CD4-positive, alpha-beta memory T cell (primary cell): ENCODE measurements at regions not wholly inside any gene's neighbourhood (a gene's known extent, or its start where the extent isn't known, plus 50 kb on each side); places are given as distances from the start of the nearest gene placed in this dataset.

ENCODE experiments used
- CTCF ChIA-PET: fragments of 350-600 bp; sonication (Branson Sonifier 250); formaldehyde crosslinking; loops from one replicate; lab custom pipeline; 2021; ENCODE audit warnings: inconsistent platforms; ENCODE audit not compliant: partially characterized antibody; lab: Charles Lee
- POLR2A ChIA-PET: fragments of 350-600 bp; sonication (Branson Sonifier 250); formaldehyde crosslinking; loops from one replicate; lab custom pipeline; 2021; ENCODE audit not compliant: partially characterized antibody; lab: Charles Lee
- DNase-seq, 5 donors: peaks; one replicate each; pipeline versions ENCODE4 v3.0.0 to v3.0.0-alpha.2; 2020 to 2022; ENCODE audit warnings: mixed read lengths in 1 of 5
- H3K27ac ChIP-seq: one replicate; pipeline ENCODE4 v1.7.0; 2013; ENCODE audit warnings: low read depth, low read length
- H3K27me3 ChIP-seq: 2 replicates; pipeline ENCODE4 v1.7.0; 2013; ENCODE audit warnings: mild to moderate bottlenecking, low read length, moderate library complexity; ENCODE audit not compliant: insufficient read depth
- H3K36me3 ChIP-seq: 2 replicates; pipeline ENCODE4 v1.7.0; 2013; ENCODE audit warnings: mild to moderate bottlenecking, low read length, moderate library complexity; ENCODE audit not compliant: insufficient read depth
- H3K4me1 ChIP-seq: 2 replicates; pipeline ENCODE4 v1.7.0; 2013; ENCODE audit warnings: mild to moderate bottlenecking, low read length, moderate library complexity; ENCODE audit not compliant: insufficient read depth
- H3K4me3 ChIP-seq, 2 donors: one replicate each; pipeline ENCODE4 v1.7.0; 2013; ENCODE audit warnings: low read length in 2 of 2, mild to moderate bottlenecking in 1 of 2
- H3K9me3 ChIP-seq, 2 donors: one replicate each; pipeline ENCODE4 v1.7.0; 2013; ENCODE audit warnings: low read length in 2 of 2, control low read depth in 1 of 2; ENCODE audit not compliant: control insufficient read depth in 1 of 2
- H3K27ac Mint-ChIP-seq, 7 donors: one replicate each; pipeline ENCODE4 v1.8.0; 2020 to 2021; ENCODE audit warnings: mixed read lengths in 7 of 7, mild to moderate bottlenecking in 6 of 7, inconsistent platforms in 3 of 7, moderate library complexity in 3 of 7
- H3K27me3 Mint-ChIP-seq, 2 donors: one replicate each; pipeline ENCODE4 v1.8.0; 2020 to 2021; ENCODE audit warnings: mixed read lengths in 2 of 2
- H3K36me3 Mint-ChIP-seq, 2 donors: one replicate each; pipeline ENCODE4 v1.8.0; 2020 to 2021; ENCODE audit warnings: mixed read lengths in 2 of 2, inconsistent platforms in 1 of 2, mild to moderate bottlenecking in 1 of 2
- H3K4me1 Mint-ChIP-seq, 4 donors: one replicate each; pipeline ENCODE4 v1.8.0; 2020 to 2021; ENCODE audit warnings: mixed read lengths in 4 of 4, mild to moderate bottlenecking in 1 of 4
- H3K4me3 Mint-ChIP-seq, 8 donors: one replicate each; pipeline ENCODE4 v1.8.0; 2020 to 2021; ENCODE audit warnings: mixed read lengths in 8 of 8, mild to moderate bottlenecking in 7 of 8, moderate library complexity in 6 of 8, inconsistent platforms in 3 of 8
- H3K9me3 Mint-ChIP-seq, 8 donors: one replicate each; pipeline ENCODE4 v1.8.0; 2020 to 2021; ENCODE audit warnings: mixed read lengths in 8 of 8, mild to moderate bottlenecking in 5 of 8, inconsistent platforms in 3 of 8, moderate library complexity in 1 of 8
- intact Hi-C: fragments of 100-400 bp; cut with micrococcal nuclease; formaldehyde crosslinking; loops from one replicate; pipeline ENCODE4 v1.15.1; 2023

GRCh38 chr7:142334236-142334635 is 76.4 kb upstream of the PRSS58 start:
- POLR2A ChIA-PET: interaction anchor here (1.2 to 1.9 kb wide), 2 partner anchors 18 to 464 kb away, joined by 4 to 11 read pairs; no protein-coding TSS in a partner anchor
- Mint-ChIP-seq H3K27ac (no peak overlapping the region), H3K4me3 (peak overlapping the region in 5 of 8 donors; percentile 37 to 69 (median 63)), H3K36me3 (no peaks in the 10 kb centered on the region), H3K4me1 (peaks cover 0 to 11% (median 6%) of the 10 kb centered on the region in 4 donors), H3K9me3 (no peaks in the 10 kb centered on the region), H3K27me3 (peaks cover 5 to 15% of the 10 kb centered on the region in 2 donors)
- CTCF ChIA-PET: interaction anchor here (0.6 kb wide), 1 partner anchor 11 kb away, joined by 3 read pairs; no protein-coding TSS in a partner anchor
- Histone ChIP-seq H3K27ac (no peak overlapping the region), H3K4me1 (no peaks in the 10 kb centered on the region), H3K4me3 (no peak overlapping the region), H3K36me3 (no peaks in the 10 kb centered on the region), H3K27me3 (no peaks in the 10 kb centered on the region), H3K9me3 (no peaks in the 10 kb centered on the region)
- DNase-seq: no peak
- intact Hi-C loops: no loop called here

GRCh38 chr7:142332421-142332820 is 74.6 kb upstream of the PRSS58 start:
- H3K4me1 Mint-ChIP-seq: peaks cover 0 to 4% (median 2%) of the 10 kb centered on the region in 4 donors
- Histone ChIP-seq H3K27ac (no peak overlapping the region), H3K36me3 (no peaks in the 10 kb centered on the region), H3K9me3 (no peaks in the 10 kb centered on the region), H3K4me1 (no peaks in the 10 kb centered on the region), H3K4me3 (no peak overlapping the region), H3K27me3 (no peaks in the 10 kb centered on the region)
- POLR2A ChIA-PET: interaction anchor here (1.0 to 1.9 kb wide), 3 partner anchors 466 to 479 kb away, joined by 3 to 11 read pairs (median 5); no protein-coding TSS in a partner anchor
- H3K36me3 Mint-ChIP-seq: no peaks in the 10 kb centered on the region
- H3K27me3 Mint-ChIP-seq: peaks cover 2 to 12% of the 10 kb centered on the region in 2 donors
- no peak overlapping the region for H3K27ac Mint-ChIP-seq
- no peaks in the 10 kb centered on the region for H3K9me3 Mint-ChIP-seq
- intact Hi-C loops: no loop called here
- CTCF ChIA-PET: interaction anchor here (1.0 to 1.2 kb wide), 2 partner anchors 9 to 25 kb away, joined by 3 to 4 read pairs; no protein-coding TSS in a partner anchor
- DNase-seq: no peak
- H3K4me3 Mint-ChIP-seq: peak overlapping the region in 4 of 8 donors; percentile 21 to 40 (median 28)

GRCh38 chr7:142331941-142332340 is 74.1 kb upstream of the PRSS58 start:
- H3K27ac Mint-ChIP-seq: no peak overlapping the region
- intact Hi-C loops: no loop called here
- CTCF ChIA-PET: interaction anchor here (1.2 kb wide), 1 partner anchor 9 kb away, joined by 4 read pairs; no protein-coding TSS in a partner anchor
- H3K27ac ChIP-seq: no peak overlapping the region
- H3K9me3 Mint-ChIP-seq: no peaks in the 10 kb centered on the region
- H3K4me3 Mint-ChIP-seq: peak overlapping the region in 3 of 8 donors; percentile 22 to 40 (median 35)
- DNase-seq: no peak
- H3K36me3 Mint-ChIP-seq: no peaks in the 10 kb centered on the region
- no peaks in the 10 kb centered on the region for H3K36me3 ChIP-seq
- H3K9me3 ChIP-seq: no peaks in the 10 kb centered on the region
- H3K4me1 Mint-ChIP-seq: peaks cover 0 to 4% (median 0%) of the 10 kb centered on the region in 4 donors
- H3K4me3 ChIP-seq: no peak overlapping the region
- H3K4me1 ChIP-seq: no peaks in the 10 kb centered on the region
- POLR2A ChIA-PET: interaction anchor here (0.9 kb wide), 1 partner anchor 477 kb away, joined by 4 read pairs; no protein-coding TSS in a partner anchor
- H3K27me3 Mint-ChIP-seq: peaks cover 2 to 9% of the 10 kb centered on the region in 2 donors
- H3K27me3 ChIP-seq: no peaks in the 10 kb centered on the region

GRCh38 chr7:142329062-142329790 is 71.4 kb upstream of the PRSS58 start:
- ChIA-PET POLR2A (interaction anchor here (1.2 to 5.9 kb wide), 2 partner anchors 460 to 469 kb away, joined by 3 to 46 read pairs; no protein-coding TSS in a partner anchor), CTCF (no interaction called here)
- DNase-seq: no peak
- H3K36me3 Mint-ChIP-seq: no peaks in the 10 kb centered on the region
- H3K4me3 Mint-ChIP-seq: peak overlapping the region in 2 of 8 donors; percentile 13 to 56
- Histone ChIP-seq H3K9me3 (no peaks in the 10 kb centered on the region), H3K36me3 (no peaks in the 10 kb centered on the region), H3K4me3 (no peak overlapping the region), H3K27me3 (no peaks in the 10 kb centered on the region), H3K27ac (no peak overlapping the region), H3K4me1 (peaks cover 4% of the 10 kb centered on the region)
- H3K27ac Mint-ChIP-seq: no peak overlapping the region
- intact Hi-C loops: no loop called here
- H3K9me3 Mint-ChIP-seq: no peaks in the 10 kb centered on the region
- H3K4me1 Mint-ChIP-seq: peaks cover 2 to 13% (median 6%) of the 10 kb centered on the region in 4 donors
- peaks cover 4 to 6% of the 10 kb centered on the region in 2 donors for H3K27me3 Mint-ChIP-seq

GRCh38 chr7:142328551-142328950 is 70.7 kb upstream of the PRSS58 start:
- Histone ChIP-seq H3K27ac (no peak overlapping the region), H3K27me3 (no peaks in the 10 kb centered on the region), H3K9me3 (no peaks in the 10 kb centered on the region), H3K4me1 (peaks cover 11% of the 10 kb centered on the region), H3K4me3 (no peak overlapping the region), H3K36me3 (no peaks in the 10 kb centered on the region)
- POLR2A ChIA-PET: interaction anchor here (1.2 to 5.9 kb wide), 2 partner anchors 461 to 470 kb away, joined by 3 to 46 read pairs; no protein-coding TSS in a partner anchor
- CTCF ChIA-PET: no interaction called here
- Mint-ChIP-seq H3K36me3 (no peaks in the 10 kb centered on the region), H3K4me1 (peaks cover 5 to 20% (median 9%) of the 10 kb centered on the region in 4 donors), H3K27me3 (peaks cover 4 to 6% of the 10 kb centered on the region in 2 donors), H3K27ac (peak overlapping the region in 1 of 7 donors; percentile 36), H3K9me3 (no peaks in the 10 kb centered on the region), H3K4me3 (peak overlapping the region in 4 of 8 donors; percentile 52 to 62 (median 58))
- DNase-seq: no peak
- intact Hi-C loops: no loop called here

GRCh38 chr7:142327628-142328405 is 70.0 kb upstream of the PRSS58 start:
- intact Hi-C loops: no loop called here
- H3K36me3 Mint-ChIP-seq: no peaks in the 10 kb centered on the region
- H3K27me3 Mint-ChIP-seq: peaks cover 2 to 3% of the 10 kb centered on the region in 2 donors
- ChIA-PET CTCF (no interaction called here), POLR2A (interaction anchor here (1.1 to 5.9 kb wide), 5 partner anchors 459 to 480 kb away, joined by 3 to 68 read pairs (median 3); no protein-coding TSS in a partner anchor)
- no peaks in the 10 kb centered on the region for H3K9me3 ChIP-seq
- H3K27ac ChIP-seq: no peak overlapping the region
- peaks cover 7 to 23% (median 12%) of the 10 kb centered on the region in 4 donors for H3K4me1 Mint-ChIP-seq
- no peak for DNase-seq
- peaks cover 13% of the 10 kb centered on the region for H3K4me1 ChIP-seq
- peak overlapping the region; percentile 5 to 82 (median 36) for H3K27ac Mint-ChIP-seq
- no peaks in the 10 kb centered on the region for H3K9me3 Mint-ChIP-seq
- H3K27me3 ChIP-seq: no peaks in the 10 kb centered on the region
- peak overlapping the region; percentile 36 to 73 (median 62) for H3K4me3 Mint-ChIP-seq
- H3K4me3 ChIP-seq: no peak overlapping the region
- no peaks in the 10 kb centered on the region for H3K36me3 ChIP-seq
